H1 (cell line): ENCODE measurements at regions not wholly inside any gene's neighbourhood (a gene's known extent, or its start where the extent isn't known, plus 50 kb on each side); places are given as distances from the start of the nearest gene placed in this dataset.
A peak's percentile ranks its signal among the peaks of the same experiment; 100 is the strongest.

Experiments
- CTCF ChIA-PET: fragments of 300-600 bp; sonication (Branson Sonifier 250); formaldehyde crosslinking; loops from one replicate; lab custom pipeline; 2021; ENCODE audit not compliant: partially characterized antibody; lab: Charles Lee
- POLR2A ChIA-PET: fragments of 300-600 bp; sonication (Branson Sonifier 250); formaldehyde crosslinking; loops from one replicate; lab custom pipeline; 2021; ENCODE audit warnings: inconsistent platforms; ENCODE audit not compliant: partially characterized antibody; lab: Charles Lee
- DNase-seq, 2 experiments: peaks; one replicate each; pipeline versions ENCODE4 v3.0.0 to v3.0.0-alpha.2; 2010 to 2022; ENCODE audit warnings: low spot score in 2 of 2, low read depth in 1 of 2, mixed read lengths in 1 of 2
- FAIRE-seq: peaks from 2 replicates; lab custom pipeline; 2011; peaks lifted over from hg19 to GRCh38; lab: Jason Lieb, UNC
- H2AFZ ChIP-seq: 2 replicates; pipeline ENCODE4 v1.8.1; 2012; ENCODE audit warnings: low read length, inconsistent platforms
- H2AK5ac ChIP-seq: 2 replicates; pipeline ENCODE4 v1.6.1; 2013; ENCODE audit warnings: low read depth, low read length
- H2BK120ac ChIP-seq: replicated peaks from 2 replicates; pipeline ENCODE3; 2013; ENCODE audit warnings: low read depth, low read length, inconsistent platforms
- H2BK12ac ChIP-seq: 2 replicates; pipeline ENCODE4 v1.6.1; 2013; ENCODE audit warnings: low read depth, low read length
- H2BK15ac ChIP-seq: 2 replicates; pipeline ENCODE4 v1.6.1; 2013; ENCODE audit warnings: low read length
- H2BK20ac ChIP-seq: 2 replicates; pipeline ENCODE4 v1.6.1; 2013; ENCODE audit warnings: low read length
- H2BK5ac ChIP-seq: 2 replicates; pipeline ENCODE4 v1.6.1; 2013; ENCODE audit warnings: low read depth, low read length
- H3K14ac ChIP-seq: 2 replicates; pipeline ENCODE4 v1.6.1; 2013; ENCODE audit warnings: inconsistent platforms; ENCODE audit not compliant: insufficient read length
- H3K18ac ChIP-seq: 2 replicates; pipeline ENCODE4 v1.6.1; 2013; ENCODE audit warnings: low read length; ENCODE audit errors: extremely low read depth
- H3K23ac ChIP-seq: 2 replicates; pipeline ENCODE4 v1.6.1; 2013; ENCODE audit warnings: inconsistent platforms; ENCODE audit not compliant: insufficient read length
- H3K23me2 ChIP-seq: 2 replicates; pipeline ENCODE4 v1.6.1; 2013; ENCODE audit warnings: low read depth, low read length
- H3K27ac ChIP-seq: 2 replicates; pipeline ENCODE4 v1.6.1; 2011; ENCODE audit warnings: low read depth, low read length, inconsistent platforms
- H3K27me3 ChIP-seq, 4 experiments: replicated peaks in 1 of 4; 1 replicate in 1 of 4; 2 replicates in 3 of 4; pipeline versions ENCODE4 v1.6.1 to v1.8.1; 2011 to 2013; ENCODE audit warnings: low read length in 3 of 4, mild to moderate bottlenecking in 3 of 4, inconsistent platforms in 2 of 4, mixed read lengths in 2 of 4, moderate library complexity in 1 of 4; ENCODE audit not compliant: control insufficient read depth in 3 of 4, insufficient read depth in 3 of 4; ENCODE audit errors: extremely low read depth in 1 of 4
- H3K36me3 ChIP-seq, 4 experiments: 2 replicates each; pipeline versions ENCODE4 v1.6.1 to v1.8.1; 2011 to 2013; ENCODE audit warnings: mild to moderate bottlenecking in 4 of 4, low read length in 3 of 4, moderate library complexity in 2 of 4, control low read depth in 1 of 4, inconsistent platforms in 1 of 4; ENCODE audit not compliant: insufficient read depth in 4 of 4, control insufficient read depth in 2 of 4
- H3K4ac ChIP-seq: replicated peaks from 2 replicates; pipeline ENCODE3; 2013; ENCODE audit warnings: low read length, low read depth, mixed read lengths, inconsistent platforms; ENCODE audit not compliant: insufficient read length
- H3K4me1 ChIP-seq, 4 experiments: replicated peaks in 1 of 4; 1 replicate in 1 of 4; 2 replicates in 3 of 4; pipeline versions ENCODE4 v1.6.1 to v1.8.1; 2011 to 2013; ENCODE audit warnings: low read length in 3 of 4, inconsistent platforms in 2 of 4, mixed read lengths in 1 of 4; ENCODE audit not compliant: insufficient read depth in 4 of 4, control insufficient read depth in 3 of 4
- H3K4me2 ChIP-seq, 2 experiments: 2 replicates each; pipeline versions ENCODE4 v1.6.1 to v1.8.1; 2011 to 2013; ENCODE audit warnings: low read depth in 2 of 2, low read length in 2 of 2, control low read depth in 1 of 2, inconsistent platforms in 1 of 2, mild to moderate bottlenecking in 1 of 2; ENCODE audit not compliant: insufficient read depth in 1 of 2
- H3K4me3 ChIP-seq, 4 experiments: fragments of 200-600, 300-600 bp in 1 of 4; sonication (generic), shearing (Covaris generic), sonication (Bioruptor Twin) in 1 of 4; 2 replicates each; pipeline versions ENCODE4 v1.5.1 to v1.8.1; 2011 to 2016; ENCODE audit warnings: low read length in 4 of 4, low read depth in 3 of 4, control low read depth in 2 of 4, inconsistent platforms in 2 of 4, mild to moderate bottlenecking in 2 of 4, mixed read lengths in 1 of 4, moderate library complexity in 1 of 4; ENCODE audit not compliant: insufficient read depth in 2 of 4; ENCODE audit errors: extremely low read depth in 1 of 4
- H3K56ac ChIP-seq: replicated peaks from 2 replicates; pipeline ENCODE3; 2013; ENCODE audit warnings: low read depth, mild to moderate bottlenecking, mixed read lengths, low read length, inconsistent platforms; ENCODE audit not compliant: insufficient read length
- H3K79me1 ChIP-seq: 2 replicates; pipeline ENCODE4 v1.6.1; 2013; ENCODE audit warnings: low read depth, low read length, control low read depth
- H3K79me2 ChIP-seq, 2 experiments: 2 replicates each; pipeline versions ENCODE4 v1.6.1 to v1.8.1; 2012 to 2013; ENCODE audit warnings: low read length in 2 of 2, mild to moderate bottlenecking in 2 of 2, inconsistent platforms in 1 of 2; ENCODE audit not compliant: insufficient read depth in 2 of 2, control insufficient read depth in 1 of 2
- H3K9ac ChIP-seq, 4 experiments: replicated peaks in 1 of 4; 1 replicate in 1 of 4; 2 replicates in 3 of 4; pipeline versions ENCODE4 v1.6.1 to v1.8.1; 2011 to 2013; ENCODE audit warnings: low read depth in 3 of 4, low read length in 3 of 4, control low read depth in 2 of 4, mild to moderate bottlenecking in 2 of 4, moderate library complexity in 2 of 4, inconsistent platforms in 1 of 4; ENCODE audit errors: extremely low read depth in 1 of 4
- H3K9me3 ChIP-seq, 2 experiments: 2 replicates each; pipeline versions ENCODE4 v1.6.1 to v1.8.1; 2012 to 2013; ENCODE audit warnings: mild to moderate bottlenecking in 2 of 2, moderate library complexity in 2 of 2, control low read depth in 1 of 2, inconsistent platforms in 1 of 2, low read depth in 1 of 2, low read length in 1 of 2, mixed read lengths in 1 of 2; ENCODE audit not compliant: insufficient read depth in 2 of 2
- H4K20me1 ChIP-seq, 2 experiments: replicated peaks in 1 of 2; 2 replicates each; pipeline versions ENCODE3 to v1.8.1; 2011 to 2013; ENCODE audit warnings: inconsistent platforms in 2 of 2, low read length in 2 of 2, mild to moderate bottlenecking in 1 of 2; ENCODE audit not compliant: insufficient read depth in 2 of 2, control insufficient read depth in 1 of 2
- H4K5ac ChIP-seq: 2 replicates; pipeline ENCODE4 v1.6.1; 2013; ENCODE audit warnings: low read length, low read depth, mixed read lengths, inconsistent platforms; ENCODE audit not compliant: insufficient read length
- H4K8ac ChIP-seq: 2 replicates; pipeline ENCODE4 v1.8.0; 2013; ENCODE audit warnings: mild to moderate bottlenecking, moderate library complexity, low read length, inconsistent platforms; ENCODE audit not compliant: insufficient read depth; ENCODE audit errors: extremely low read depth
- H4K91ac ChIP-seq: replicated peaks from 2 replicates; pipeline ENCODE3; 2013; ENCODE audit warnings: low read length, mixed read lengths, inconsistent platforms; ENCODE audit not compliant: insufficient read length
- CBX8 ChIP-seq: fragments of 300-800, 300-1000 bp; sonication (generic); IDR thresholded peaks from 2 replicates; pipeline ENCODE4 v1.7.1; 2016; ENCODE audit warnings: low read depth, low read length, borderline replicate concordance
- CEBPB ChIP-seq: IDR thresholded peaks from 2 replicates; pipeline ENCODE4 v1.6.1; 2012; ENCODE audit warnings: low read depth, low read length
- CHD1 ChIP-seq: IDR thresholded peaks from 2 replicates; pipeline ENCODE4 v1.6.1; 2012; ENCODE audit warnings: low read depth, low read length, improper control_type of control experiment
- CHD2 ChIP-seq: IDR thresholded peaks from 2 replicates; pipeline ENCODE4 v1.6.1; 2012; ENCODE audit warnings: low read length, improper control_type of control experiment
- CREB1 ChIP-seq: IDR thresholded peaks from 2 replicates; pipeline ENCODE4 v1.6.1; 2012; ENCODE audit warnings: inconsistent platforms
- FOSL1 ChIP-seq: IDR thresholded peaks from 2 replicates; pipeline ENCODE4 v1.6.1; 2011; ENCODE audit warnings: mild to moderate bottlenecking, low read depth, low read length, moderate library complexity; ENCODE audit not compliant: insufficient read depth
- GABPA ChIP-seq: IDR thresholded peaks from 2 replicates; pipeline ENCODE4 v1.6.1; 2011; ENCODE audit warnings: mild to moderate bottlenecking, low read length, moderate library complexity, borderline replicate concordance; ENCODE audit not compliant: insufficient read depth
- POLR2AphosphoS5 ChIP-seq: IDR thresholded peaks from 2 replicates; pipeline ENCODE4 v1.6.1; 2011; ENCODE audit warnings: low read depth, low read length
- SIN3A ChIP-seq, 2 experiments: IDR thresholded peaks in 1 of 2; conservative IDR thresholded peaks in 1 of 2; 2 replicates each; pipeline ENCODE4 v1.6.1; 2011 to 2012; ENCODE audit warnings: low read length in 2 of 2, improper control_type of control experiment in 1 of 2, low read depth in 1 of 2, mild to moderate bottlenecking in 1 of 2
- SIRT6 ChIP-seq: IDR thresholded peaks from one replicate; pipeline ENCODE4 v1.7.1; 2012; ENCODE audit warnings: low read length, inconsistent platforms
- SRF ChIP-seq: IDR thresholded peaks from 2 replicates; pipeline ENCODE4 v1.6.1; 2011; ENCODE audit warnings: mild to moderate bottlenecking, low read depth, low read length, moderate library complexity
- TBP ChIP-seq: IDR thresholded peaks from 2 replicates; pipeline ENCODE4 v1.6.1; 2011; ENCODE audit warnings: low read depth, low read length, improper control_type of control experiment
- TCF12 ChIP-seq: IDR thresholded peaks from 2 replicates; pipeline ENCODE4 v1.6.1; 2011; ENCODE audit warnings: low read depth, mild to moderate bottlenecking, low read length
- WGBS, 2 experiments: shearing (Covaris generic) in 1 of 2; methylation state at CpG; one replicate each; pipeline versions ENCODE4 v1.1.6 to v1.1.7; 2013 to 2015; ENCODE audit warnings: low lambda C conversion rate in 2 of 2, mixed read lengths in 2 of 2, inconsistent platforms in 1 of 2, low coverage in 1 of 2, missing lambda C conversion rate in 1 of 2; ENCODE audit not compliant: insufficient replicate concordance in 2 of 2, insufficient coverage in 1 of 2, insufficient read length in 1 of 2; ENCODE audit errors: extremely low coverage in 1 of 2, missing lambda C conversion rate in 1 of 2; 5-methylcytosine and 5-hydroxymethylcytosine counted together
- TF ChIP-seq, protein P1 (sequence below): IDR thresholded peaks from 2 replicates; pipeline ENCODE4 v1.6.1; 2011; ENCODE audit warnings: low read depth, mild to moderate bottlenecking, low read length; ENCODE audit not compliant: insufficient read depth
- TF ChIP-seq, protein P2 (sequence below): IDR thresholded peaks from 2 replicates; pipeline ENCODE4 v1.6.1; 2012; ENCODE audit warnings: inconsistent platforms

DNA sequence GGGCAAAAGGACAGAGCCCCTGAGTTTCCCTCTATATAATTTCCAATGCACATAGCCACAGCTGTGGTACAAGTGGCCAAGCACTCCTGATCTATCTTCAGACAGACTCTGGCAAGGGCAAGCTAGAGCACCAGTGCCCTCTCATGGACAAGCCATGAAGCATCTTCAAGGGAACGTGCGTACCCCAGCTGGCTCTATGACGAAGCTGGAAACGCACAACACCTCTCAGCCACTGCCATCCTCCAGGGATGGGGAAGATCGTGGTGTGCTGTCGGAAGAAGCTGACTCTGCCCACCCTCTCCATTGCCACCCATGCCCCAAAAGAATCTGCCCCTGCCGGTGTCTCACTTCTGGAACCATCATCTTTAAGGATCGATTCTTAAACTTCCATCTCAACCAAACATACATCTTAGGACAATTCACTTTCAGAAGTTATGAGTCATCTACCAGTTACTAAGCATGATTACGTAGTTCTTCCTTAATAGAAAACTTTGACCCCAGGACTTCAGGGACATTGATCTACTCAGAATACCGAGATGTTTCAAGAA is 482.9 kb downstream of the AGTPBP1 start:
- H3K79me2 ChIP-seq: no peaks in the 10 kb centered on the region
- H3K4me1 ChIP-seq: no peaks in the 10 kb centered on the region
- peak; percentile 99 for FAIRE-seq
- no peak overlapping the region for H3K18ac ChIP-seq
- ChIA-PET CTCF (interaction anchor here (0.6 to 2.6 kb wide), 41 partner anchors 9 to 865 kb away, joined by 3 to 21 read pairs (median 4); no protein-coding TSS in a partner anchor), POLR2A (no interaction called here)
- H4K8ac ChIP-seq: no peak overlapping the region
- no peak overlapping the region for H3K4me3 ChIP-seq
- H4K5ac ChIP-seq: no peak overlapping the region
- H3K9ac ChIP-seq: no peak overlapping the region
- 0 out of 2 replicates have a peak overlapping the region, but pooled peaks have one; percentile 35 for H2BK12ac ChIP-seq
- no peak overlapping the region for H2AFZ ChIP-seq
- no peaks in the 10 kb centered on the region for H4K20me1 ChIP-seq
- no peak overlapping the region for H3K4ac ChIP-seq
- no peak overlapping the region for H3K56ac ChIP-seq
- no peaks in the 10 kb centered on the region for H3K36me3 ChIP-seq
- no peaks in the 10 kb centered on the region for H3K23me2 ChIP-seq
- H3K79me1 ChIP-seq: no peaks in the 10 kb centered on the region
- no peak overlapping the region for H2BK5ac ChIP-seq
- H4K91ac ChIP-seq: no peak overlapping the region
- no peak overlapping the region for H3K27ac ChIP-seq
- H3K4me2 ChIP-seq: no peak overlapping the region
- 55% methylated on average over 10 of the region's 10 CpGs; no CpG with 5 or more reads in 1 of the 2 experiments for whole genome bisulfite sequencing, 2 experiments
- H3K27me3 ChIP-seq: no peaks in the 10 kb centered on the region
- H3K9me3 ChIP-seq: no peaks in the 10 kb centered on the region
- H2BK15ac ChIP-seq: no peak overlapping the region
- H2BK20ac ChIP-seq: no peak overlapping the region
- DNase-seq: peak; percentile 47 to 67
- no peak overlapping the region for H3K14ac ChIP-seq
- no peak overlapping the region for H3K23ac ChIP-seq
- H2AK5ac ChIP-seq: no peak overlapping the region
- no peak overlapping the region for H2BK120ac ChIP-seq
- TF ChIP-seq SIRT6: no peak
- no peak for TF ChIP-seq SIN3A (conservative IDR thresholded peaks at IDR 0.05 in 1 of 2, IDR thresholded peaks at IDR 0.05 in 1 of 2; ENCODE audit: low read depth in 1 of 2, low read length in 2 of 2)
- TF ChIP-seq, protein P1, sequence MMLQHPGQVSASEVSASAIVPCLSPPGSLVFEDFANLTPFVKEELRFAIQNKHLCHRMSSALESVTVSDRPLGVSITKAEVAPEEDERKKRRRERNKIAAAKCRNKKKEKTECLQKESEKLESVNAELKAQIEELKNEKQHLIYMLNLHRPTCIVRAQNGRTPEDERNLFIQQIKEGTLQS: no peak
- peak; percentile 22; the same call in 1 of the 2 replicates for TF ChIP-seq TBP
- no peak for TF ChIP-seq SRF
- TF ChIP-seq CEBPB: no peak
- 0 out of 2 replicates have a peak, but pooled peaks have one; percentile 47 for TF ChIP-seq CREB1
- TF ChIP-seq FOSL1: no peak
- no peak for TF ChIP-seq TCF12
- TF ChIP-seq, protein P2, sequence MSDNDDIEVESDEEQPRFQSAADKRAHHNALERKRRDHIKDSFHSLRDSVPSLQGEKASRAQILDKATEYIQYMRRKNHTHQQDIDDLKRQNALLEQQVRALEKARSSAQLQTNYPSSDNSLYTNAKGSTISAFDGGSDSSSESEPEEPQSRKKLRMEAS: peak; percentile 48
- TF ChIP-seq CBX8: no peak
- TF ChIP-seq GABPA: no peak
- no peak for TF ChIP-seq CHD2
- TF ChIP-seq POLR2AphosphoS5: no peak
- no peak for TF ChIP-seq CHD1
